ENCODE measurements at regions not wholly inside any gene's neighbourhood (a gene's known extent, or its start where the extent isn't known, plus 50 kb on each side); places are given as distances from the start of the nearest gene placed in this dataset.

DNA sequence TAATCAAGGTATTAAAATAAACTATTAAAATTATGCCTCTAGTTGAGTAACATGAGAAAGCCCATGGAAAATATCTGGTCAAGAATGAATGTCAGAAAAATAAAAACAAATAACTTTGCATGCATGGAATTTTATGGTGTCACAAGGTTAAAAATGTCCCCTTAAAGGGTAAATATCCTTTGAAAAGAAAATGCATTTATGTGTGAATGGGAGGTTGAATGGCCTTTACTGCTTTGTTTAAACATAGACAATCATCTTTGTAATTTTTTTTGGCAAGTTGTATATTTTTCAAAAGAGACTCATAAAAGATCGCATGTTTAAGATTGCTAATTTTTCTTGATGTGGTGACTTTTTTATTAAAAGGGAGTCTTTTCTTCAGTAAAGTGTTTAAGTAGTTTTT lies 564.2 kb downstream of the NR2F2 start:
- H3K9me3 ChIP-seq = no peaks in the 10 kb centered on the region
- no peak overlapping the region for H3K27ac ChIP-seq
- no peak overlapping the region for H3K4me3 ChIP-seq
- no peak for ATAC-seq
- no peak for DNase-seq
- no peaks in the 10 kb centered on the region for H3K36me3 ChIP-seq
- TF ChIP-seq, protein P1, sequence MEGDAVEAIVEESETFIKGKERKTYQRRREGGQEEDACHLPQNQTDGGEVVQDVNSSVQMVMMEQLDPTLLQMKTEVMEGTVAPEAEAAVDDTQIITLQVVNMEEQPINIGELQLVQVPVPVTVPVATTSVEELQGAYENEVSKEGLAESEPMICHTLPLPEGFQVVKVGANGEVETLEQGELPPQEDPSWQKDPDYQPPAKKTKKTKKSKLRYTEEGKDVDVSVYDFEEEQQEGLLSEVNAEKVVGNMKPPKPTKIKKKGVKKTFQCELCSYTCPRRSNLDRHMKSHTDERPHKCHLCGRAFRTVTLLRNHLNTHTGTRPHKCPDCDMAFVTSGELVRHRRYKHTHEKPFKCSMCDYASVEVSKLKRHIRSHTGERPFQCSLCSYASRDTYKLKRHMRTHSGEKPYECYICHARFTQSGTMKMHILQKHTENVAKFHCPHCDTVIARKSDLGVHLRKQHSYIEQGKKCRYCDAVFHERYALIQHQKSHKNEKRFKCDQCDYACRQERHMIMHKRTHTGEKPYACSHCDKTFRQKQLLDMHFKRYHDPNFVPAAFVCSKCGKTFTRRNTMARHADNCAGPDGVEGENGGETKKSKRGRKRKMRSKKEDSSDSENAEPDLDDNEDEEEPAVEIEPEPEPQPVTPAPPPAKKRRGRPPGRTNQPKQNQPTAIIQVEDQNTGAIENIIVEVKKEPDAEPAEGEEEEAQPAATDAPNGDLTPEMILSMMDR (IDR thresholded peaks at IDR 0.05 in 4 of 5, conservative IDR thresholded peaks at IDR 0.05 in 1 of 5) = no peak
- TF ChIP-seq POLR2A (IDR thresholded peaks at IDR 0.05) = no peak
- no peaks in the 10 kb centered on the region for H3K4me1 ChIP-seq
- in situ Hi-C loops (cut with MboI; ENCODE audit: low sequenced_read_pairs in 4 of 4) = loop anchor here in 1 of 4 donors (25.0 kb wide), 1 partner anchor 532 kb away; no protein-coding TSS in a partner anchor
- intact Hi-C loops (cut with DNase I; ENCODE audit: low total_unique reads) = loop anchor here (5.0 to 10.0 kb wide), 3 partner anchors 537 to 1640 kb away; no protein-coding TSS in a partner anchor
- H3K27me3 ChIP-seq = no peaks in the 10 kb centered on the region

DNA sequence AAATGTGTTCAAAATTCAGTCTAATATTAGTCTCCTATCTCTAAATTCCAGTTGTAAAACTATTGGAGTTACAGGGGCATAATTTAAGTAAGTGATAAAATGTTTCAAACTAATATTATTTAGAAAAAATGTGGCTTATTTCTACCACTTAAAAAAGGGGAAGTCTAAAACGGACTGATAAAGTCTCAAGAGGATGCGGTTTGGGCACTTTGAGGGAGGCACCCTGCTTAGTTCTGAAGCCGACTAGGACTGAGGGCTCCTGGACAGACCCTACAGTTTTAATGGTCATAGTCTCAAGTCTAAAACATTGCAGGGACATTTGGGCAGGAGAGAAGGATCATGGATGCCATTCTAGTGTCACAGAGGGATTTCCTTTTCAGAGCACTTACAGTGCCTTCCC lies 566.3 kb downstream of the NR2F2 start:
- Histone ChIP-seq H3K27me3 (no peaks in the 10 kb centered on the region), H3K4me3 (no peak overlapping the region), H3K36me3 (no peaks in the 10 kb centered on the region), H3K27ac (no peak overlapping the region), H3K4me1 (no peaks in the 10 kb centered on the region), H3K9me3 (no peaks in the 10 kb centered on the region)
- ATAC-seq (no peak), DNase-seq (no peak)
- TF ChIP-seq, protein P1 (IDR thresholded peaks at IDR 0.05 in 4 of 5, conservative IDR thresholded peaks at IDR 0.05 in 1 of 5) = no peak
- no peak for TF ChIP-seq POLR2A (IDR thresholded peaks at IDR 0.05)
- in situ Hi-C loops (cut with MboI; ENCODE audit: low sequenced_read_pairs in 4 of 4) (loop anchor here in 1 of 4 donors (25.0 kb wide), 1 partner anchor 534 kb away; no protein-coding TSS in a partner anchor), intact Hi-C loops (cut with DNase I; ENCODE audit: low total_unique reads) (loop anchor here (10.0 kb wide), 2 partner anchors 572 to 1642 kb away; no protein-coding TSS in a partner anchor)

- no peaks in the 10 kb centered on the region for H3K36me3 ChIP-seq
- ATAC-seq = no peak
- TF ChIP-seq, protein P1 (IDR thresholded peaks at IDR 0.05 in 4 of 5, conservative IDR thresholded peaks at IDR 0.05 in 1 of 5) = no peak
- peaks cover 0 to 9% (median 0%) of the 10 kb centered on the region in 3 donors for H3K9me3 ChIP-seq
- intact Hi-C loops (cut with DNase I; ENCODE audit: low total_unique reads) (no loop called here), in situ Hi-C loops (cut with MboI; ENCODE audit: low sequenced_read_pairs in 4 of 4) (no loop called here)
- H3K27ac ChIP-seq = no peak overlapping the region
- no peaks in the 10 kb centered on the region for H3K4me1 ChIP-seq
- H3K27me3 ChIP-seq = no peaks in the 10 kb centered on the region
- no peak overlapping the region for H3K4me3 ChIP-seq
- DNase-seq = no peak
These were observed 583.6 kb downstream of the NR2F2 start for GRCh38 chr15:96914081-96914480.

DNA sequence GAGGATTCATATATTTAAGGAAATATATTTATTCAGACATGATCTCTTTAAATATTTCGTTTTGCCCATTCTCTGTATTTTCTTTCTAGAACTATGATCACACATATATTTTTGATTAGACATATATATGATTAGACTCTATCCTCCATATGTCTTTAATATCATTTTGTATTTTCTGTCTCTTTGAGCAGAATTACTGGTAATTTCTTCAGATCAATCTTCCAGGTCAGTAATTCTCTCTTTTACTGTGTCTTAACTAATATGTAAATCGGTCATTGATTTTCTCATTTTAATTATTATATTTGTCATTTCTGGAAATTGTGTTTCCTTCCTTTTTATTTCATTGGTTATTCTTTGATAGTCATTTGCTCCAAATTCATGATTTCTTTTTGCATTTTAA lies 586.2 kb downstream of the NR2F2 start:
- Histone ChIP-seq H3K27me3 (no peaks in the 10 kb centered on the region), H3K4me3 (no peak overlapping the region), H3K36me3 (no peaks in the 10 kb centered on the region), H3K4me1 (no peaks in the 10 kb centered on the region), H3K27ac (no peak overlapping the region), H3K9me3 (peaks cover 0 to 9% (median 0%) of the 10 kb centered on the region in 3 donors)
- in situ Hi-C loops (cut with MboI; ENCODE audit: low sequenced_read_pairs in 4 of 4) = no loop called here
- TF ChIP-seq POLR2A (IDR thresholded peaks at IDR 0.05) = no peak
- TF ChIP-seq, protein P1 (IDR thresholded peaks at IDR 0.05 in 4 of 5, conservative IDR thresholded peaks at IDR 0.05 in 1 of 5) = no peak
- no peak for DNase-seq
- ATAC-seq = no peak
- intact Hi-C loops (cut with DNase I; ENCODE audit: low total_unique reads) = no loop called here

DNA sequence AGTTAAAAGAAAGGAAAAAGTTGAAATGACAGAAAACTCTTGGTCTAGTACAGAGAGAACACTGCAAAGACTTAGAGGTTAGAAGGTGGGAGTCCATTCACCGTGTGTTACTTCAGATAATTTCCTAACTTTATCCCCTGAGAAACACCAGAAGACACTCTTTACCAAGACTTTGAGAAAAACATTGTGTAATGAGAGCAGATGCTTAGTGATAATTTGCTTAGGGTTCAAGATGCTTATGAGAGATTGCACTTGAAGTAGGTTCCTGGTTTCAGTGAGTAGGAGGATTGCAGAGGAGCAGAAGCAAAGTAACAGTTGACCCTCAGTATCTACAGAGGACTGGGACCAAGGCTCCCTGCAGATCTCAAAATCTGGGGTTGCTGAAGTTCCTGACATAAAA lies 594.1 kb downstream of the NR2F2 start:
- intact Hi-C loops (cut with DNase I; ENCODE audit: low total_unique reads) = no loop called here
- no peaks in the 10 kb centered on the region for H3K9me3 ChIP-seq
- no peak for ATAC-seq

More for the DNA sequence above, 594.1 kb downstream of the NR2F2 start:
- Histone ChIP-seq H3K4me1 (no peaks in the 10 kb centered on the region), H3K36me3 (no peaks in the 10 kb centered on the region), H3K4me3 (no peak overlapping the region), H3K27me3 (no peaks in the 10 kb centered on the region), H3K27ac (no peak overlapping the region)
- TF ChIP-seq POLR2A (IDR thresholded peaks at IDR 0.05) = no peak
- TF ChIP-seq, protein P1 (IDR thresholded peaks at IDR 0.05 in 4 of 5, conservative IDR thresholded peaks at IDR 0.05 in 1 of 5) = no peak
- no peak for DNase-seq
- in situ Hi-C loops (cut with MboI; ENCODE audit: low sequenced_read_pairs in 4 of 4) = no loop called here

Data from gastrocnemius medialis (tissue), 4 donors.